H9 (cell line): ENCODE measurements at regions not wholly inside any gene's neighbourhood (a gene's known extent, or its start where the extent isn't known, plus 50 kb on each side); places are given as distances from the start of the nearest gene placed in this dataset.

Source experiments
- DNase-seq: peaks from one replicate; pipeline ENCODE4 v3.0.0-alpha.2; 2017
- H2AFZ ChIP-seq: one replicate; pipeline ENCODE4 v1.6.1; 2013; ENCODE audit warnings: mild to moderate bottlenecking, low read length, control low read depth, moderate library complexity
- H2AK5ac ChIP-seq: 2 replicates; pipeline ENCODE4 v1.6.1; 2013; ENCODE audit warnings: low read length, control low read depth, mixed read lengths; ENCODE audit not compliant: insufficient read length
- H2BK120ac ChIP-seq: one replicate; pipeline ENCODE4 v1.6.1; 2013; ENCODE audit warnings: low read depth, mild to moderate bottlenecking, low read length, control low read depth, inconsistent platforms; ENCODE audit not compliant: poor library complexity, severe bottlenecking
- H2BK12ac ChIP-seq: 2 replicates; pipeline ENCODE4 v1.6.1; 2013; ENCODE audit warnings: low read length, control low read depth, mixed read lengths, low read depth; ENCODE audit not compliant: insufficient read length
- H2BK15ac ChIP-seq: 2 replicates; pipeline ENCODE4 v1.6.1; 2013; ENCODE audit warnings: low read depth, low read length, control low read depth
- H2BK20ac ChIP-seq: one replicate; pipeline ENCODE4 v1.6.1; 2013; ENCODE audit warnings: low read depth, mild to moderate bottlenecking, low read length, control low read depth, inconsistent platforms; ENCODE audit not compliant: poor library complexity, severe bottlenecking
- H2BK5ac ChIP-seq: 2 replicates; pipeline ENCODE4 v1.6.1; 2013; ENCODE audit warnings: low read length, control low read depth, mixed read lengths; ENCODE audit not compliant: insufficient read length
- H3K14ac ChIP-seq: 2 replicates; pipeline ENCODE4 v1.6.1; 2013; ENCODE audit warnings: low read length, control low read depth; ENCODE audit not compliant: insufficient read depth
- H3K18ac ChIP-seq: 2 replicates; pipeline ENCODE4 v1.6.1; 2013; ENCODE audit warnings: low read depth, mild to moderate bottlenecking, mixed read lengths, low read length, control low read depth; ENCODE audit not compliant: insufficient read length
- H3K23ac ChIP-seq: 2 replicates; pipeline ENCODE4 v1.6.1; 2013; ENCODE audit warnings: low read length, control low read depth, mixed read lengths, low read depth; ENCODE audit not compliant: insufficient read length
- H3K23me2 ChIP-seq: 2 replicates; pipeline ENCODE4 v1.6.1; 2013; ENCODE audit warnings: low read depth, mild to moderate bottlenecking, mixed read lengths, low read length, control low read depth; ENCODE audit not compliant: insufficient read length, poor library complexity, severe bottlenecking
- H3K27ac ChIP-seq: 2 replicates; pipeline ENCODE4 v1.5.1; 2013; ENCODE audit warnings: low read length, control low read depth, mixed read lengths, low read depth; ENCODE audit not compliant: insufficient read length
- H3K27me3 ChIP-seq: 2 replicates; pipeline ENCODE4 v1.6.1; 2013; ENCODE audit warnings: low read length, control low read depth, inconsistent platforms; ENCODE audit not compliant: insufficient read depth
- H3K4ac ChIP-seq: 2 replicates; pipeline ENCODE4 v1.6.1; 2013; ENCODE audit warnings: low read depth, mild to moderate bottlenecking, control low read depth, inconsistent platforms, low read length, moderate library complexity
- H3K4me1 ChIP-seq: 2 replicates; pipeline ENCODE4 v1.6.1; 2013; ENCODE audit warnings: low read length, control low read depth, inconsistent platforms; ENCODE audit not compliant: insufficient read depth
- H3K4me2 ChIP-seq: 2 replicates; pipeline ENCODE4 v1.6.1; 2013; ENCODE audit warnings: low read length, control low read depth, mixed read lengths; ENCODE audit not compliant: insufficient read length, insufficient read depth
- H3K56ac ChIP-seq: 2 replicates; pipeline ENCODE4 v1.6.1; 2013; ENCODE audit warnings: low read depth, mild to moderate bottlenecking, mixed read lengths, low read length, control low read depth; ENCODE audit not compliant: insufficient read length
- H3K79me1 ChIP-seq: 2 replicates; pipeline ENCODE4 v1.6.1; 2013; ENCODE audit warnings: low read depth, mild to moderate bottlenecking, moderate library complexity, low read length, control low read depth, inconsistent platforms; ENCODE audit not compliant: insufficient read depth, poor library complexity, severe bottlenecking
- H3K79me2 ChIP-seq: 2 replicates; pipeline ENCODE4 v1.6.1; 2013; ENCODE audit warnings: low read length, control low read depth, inconsistent platforms; ENCODE audit not compliant: insufficient read depth
- H3K9ac ChIP-seq: 2 replicates; pipeline ENCODE4 v1.6.1; 2013; ENCODE audit warnings: low read length, control low read depth, mixed read lengths; ENCODE audit not compliant: insufficient read length; ENCODE audit errors: extremely low read depth
- H3K9me3 ChIP-seq: one replicate; pipeline ENCODE4 v1.6.1; 2013; ENCODE audit warnings: low read depth, low read length, inconsistent platforms; ENCODE audit not compliant: control insufficient read depth
- H3T11ph ChIP-seq: one replicate; pipeline ENCODE4 v1.6.1; 2013; ENCODE audit warnings: mild to moderate bottlenecking, low read length, control low read depth, inconsistent platforms
- H4K20me1 ChIP-seq: one replicate; pipeline ENCODE4 v1.6.1; 2013; ENCODE audit not compliant: control insufficient read depth, insufficient read length, insufficient read depth
- H4K5ac ChIP-seq: 2 replicates; pipeline ENCODE4 v1.6.1; 2013; ENCODE audit warnings: low read depth, mild to moderate bottlenecking, mixed read lengths, low read length, control low read depth; ENCODE audit not compliant: insufficient read length
- H4K8ac ChIP-seq: replicated peaks from 2 replicates; pipeline ENCODE4 v1.6.1; 2013; ENCODE audit warnings: low read length, control low read depth, mixed read lengths, low read depth; ENCODE audit not compliant: insufficient read length
- H4K91ac ChIP-seq: 2 replicates; pipeline ENCODE4 v1.6.1; 2013; ENCODE audit warnings: low read depth, mild to moderate bottlenecking, moderate library complexity, mixed read lengths, low read length, control low read depth; ENCODE audit not compliant: insufficient read length
- H3K27ac Mint-ChIP-seq, 3 experiments: 2 replicates in 2 of 3; 3 replicates in 1 of 3; pipeline ENCODE4 v1.8.0; 2020 to 2021; ENCODE audit warnings: mixed read lengths in 3 of 3, mild to moderate bottlenecking in 1 of 3, moderate library complexity in 1 of 3
- H3K27me3 Mint-ChIP-seq: 2 replicates; pipeline ENCODE4 v1.8.0; 2021; ENCODE audit warnings: low read depth, mild to moderate bottlenecking, moderate library complexity, mixed read lengths
- H3K36me3 Mint-ChIP-seq, 3 experiments: 2 replicates in 2 of 3; 3 replicates in 1 of 3; pipeline ENCODE4 v1.8.0; 2020 to 2021; ENCODE audit warnings: low read depth in 3 of 3, mixed read lengths in 3 of 3; ENCODE audit not compliant: insufficient read depth in 1 of 3
- H3K4me1 Mint-ChIP-seq, 2 experiments: 2 replicates each; pipeline ENCODE4 v1.8.0; 2020; ENCODE audit warnings: mixed read lengths in 2 of 2
- H3K4me3 Mint-ChIP-seq, 2 experiments: 2 replicates in 1 of 2; 3 replicates in 1 of 2; pipeline ENCODE4 v1.8.0; 2020 to 2021; ENCODE audit warnings: mild to moderate bottlenecking in 2 of 2, mixed read lengths in 2 of 2, moderate library complexity in 1 of 2
- H3K9me3 Mint-ChIP-seq, 2 experiments: 2 replicates in 1 of 2; 3 replicates in 1 of 2; pipeline ENCODE4 v1.8.0; 2020; ENCODE audit warnings: mild to moderate bottlenecking in 2 of 2, mixed read lengths in 2 of 2, moderate library complexity in 1 of 2
- CTCF ChIP-seq: fragments of 200-600 bp; sonication (generic); conservative IDR thresholded peaks from 3 replicates; pipeline ENCODE4 v1.8.0; 2021; ENCODE audit warnings: antibody characterized with exemption, mild to moderate bottlenecking
- WGBS: extraction: QIAGEN DNeasy Blood & Tissue Kit; methylation state at CpG from one replicate; pipeline ENCODE4 v1.1.7; 2013; ENCODE audit warnings: missing lambda C conversion rate, low lambda C conversion rate, mixed read lengths; ENCODE audit not compliant: insufficient read length; ENCODE audit errors: extremely low coverage; 5-methylcytosine and 5-hydroxymethylcytosine counted together

- Histone ChIP-seq H3K27ac (no peak overlapping the region), H3K18ac (no peak overlapping the region), H3K79me1 (no peaks in the 10 kb centered on the region), H3K4me1 (no peaks in the 10 kb centered on the region), H4K5ac (no peak overlapping the region), H3K56ac (no peak overlapping the region), H2BK12ac (no peak overlapping the region), H2BK120ac (no peak overlapping the region), H4K8ac (no peak overlapping the region), H2BK5ac (no peak overlapping the region), H4K20me1 (no peaks in the 10 kb centered on the region), H2AK5ac (no peak overlapping the region), H3K27me3 (no peaks in the 10 kb centered on the region), H3K4me2 (no peak overlapping the region), H3T11ph (no peak overlapping the region), H3K79me2 (no peaks in the 10 kb centered on the region), H3K23ac (no peak overlapping the region), H3K23me2 (no peaks in the 10 kb centered on the region), H2AFZ (no peak overlapping the region), H3K4ac (no peak overlapping the region), H3K14ac (no peak overlapping the region), H2BK15ac (no peak overlapping the region), H3K9me3 (no peaks in the 10 kb centered on the region), H2BK20ac (no peak overlapping the region), H3K9ac (no peak overlapping the region), H4K91ac (no peak overlapping the region)
- Mint-ChIP-seq H3K27ac (no peak overlapping the region), H3K4me3 (no peak overlapping the region), H3K36me3 (no peaks in the 10 kb centered on the region; a peak in 1 of 7 replicates), H3K4me1 (peaks cover 8 to 13% of the 10 kb centered on the region in 2 experiments), H3K9me3 (peaks cover 0 to 2% of the 10 kb centered on the region in 2 experiments; a peak in 1 of 5 replicates), H3K27me3 (no peaks in the 10 kb centered on the region; the same call in 1 of the 2 replicates)
- WGBS: no CpG with 5 or more reads among the region's 4 CpGs
- TF ChIP-seq CTCF: no peak
- DNase-seq: no peak
Observed at GRCh38 chr13:102945886-102946285, 100.1 kb downstream of the ERCC5 start.
